Aorta (tissue), 5 donors: ENCODE measurements at regions not wholly inside any gene's neighbourhood (a gene's known extent, or its start where the extent isn't known, plus 50 kb on each side); places are given as distances from the start of the nearest gene placed in this dataset.

Experiments used
- ATAC-seq: fragments of 200-7000 bp; cut with Tn5 transposase; one replicate; pipeline ENCODE4 v1.9.1; 2022; ENCODE audit warnings: moderate library complexity; ENCODE audit not compliant: low FRiP score
- DNase-seq, 2 donors: peaks; one replicate each; pipeline ENCODE4 v3.0.0-alpha.2; 2020
- H3K27ac ChIP-seq, 2 donors: one replicate each; pipeline ENCODE4 v1.5.1; 2013; ENCODE audit warnings: low read length in 2 of 2, mild to moderate bottlenecking in 2 of 2, moderate library complexity in 2 of 2, control low read depth in 1 of 2, inconsistent platforms in 1 of 2, low read depth in 1 of 2
- H3K27me3 ChIP-seq, 2 donors: one replicate each; pipeline ENCODE4 v1.6.1; 2013; ENCODE audit warnings: control low read depth in 1 of 2, low read length in 1 of 2, mild to moderate bottlenecking in 1 of 2, moderate library complexity in 1 of 2; ENCODE audit not compliant: insufficient read depth in 2 of 2, control insufficient read depth in 1 of 2
- H3K36me3 ChIP-seq, 2 donors: one replicate each; pipeline ENCODE4 v1.6.1; 2013; ENCODE audit warnings: control low read depth in 1 of 2, low read length in 1 of 2, mild to moderate bottlenecking in 1 of 2; ENCODE audit not compliant: insufficient read depth in 2 of 2, control insufficient read depth in 1 of 2
- H3K4me1 ChIP-seq, 2 donors: one replicate each; pipeline ENCODE4 v1.6.1; 2013; ENCODE audit warnings: low read length in 2 of 2, control low read depth in 1 of 2, mild to moderate bottlenecking in 1 of 2, moderate library complexity in 1 of 2; ENCODE audit not compliant: insufficient read depth in 2 of 2, control insufficient read depth in 1 of 2
- H3K4me3 ChIP-seq, 2 donors: one replicate each; pipeline ENCODE4 v1.5.1; 2013; ENCODE audit warnings: low read length in 2 of 2, control low read depth in 1 of 2, mild to moderate bottlenecking in 1 of 2
- H3K9me3 ChIP-seq: one replicate; pipeline ENCODE4 v1.6.1; 2013; ENCODE audit warnings: mild to moderate bottlenecking, low read length; ENCODE audit not compliant: control insufficient read depth
- WGBS, 2 donors: extraction: QIAGEN DNeasy Blood & Tissue Kit; methylation state at CpG; one replicate each; pipeline ENCODE4 v1.1.7; 2013; 5-methylcytosine and 5-hydroxymethylcytosine counted together
- intact Hi-C, 2 donors: fragments of 100-400 bp; cut with DNase I; formaldehyde crosslinking; loops; one replicate each; pipeline versions ENCODE4 v1.14.2 to v1.15.0; 2022
- donor health status: healthy with polysubstance abuse.
- donor health status: Bipolar disorder and iron deficiency.
- donor health status: DM: no; HTN: no; CAD: no.
- donor health status: DM: no; HTN: no; CAD: no.
- donor health status: DM: yes; HTN: yes; CAD: no.

- no peaks in the 10 kb centered on the region for H3K4me1 ChIP-seq
- 91 to 93% methylated on average over 3 of the region's 3 CpGs for WGBS, 2 donors
- H3K36me3 ChIP-seq, result no peaks in the 10 kb centered on the region
- no peak overlapping the region for H3K27ac ChIP-seq
- no peaks in the 10 kb centered on the region for H3K9me3 ChIP-seq
- intact Hi-C loops, result no loop called here
- no peak for DNase-seq
- ATAC-seq, result no peak
- H3K27me3 ChIP-seq, result no peaks in the 10 kb centered on the region
- no peak overlapping the region for H3K4me3 ChIP-seq
These were observed 166.9 kb upstream of the BMPER start for GRCh38 chr7:33738260-33738935.

- Histone ChIP-seq H3K36me3 (no peaks in the 10 kb centered on the region), H3K27me3 (no peaks in the 10 kb centered on the region), H3K27ac (no peak overlapping the region), H3K4me3 (no peak overlapping the region), H3K9me3 (no peaks in the 10 kb centered on the region), H3K4me1 (no peaks in the 10 kb centered on the region)
- DNase-seq (no peak), ATAC-seq (no peak)
- intact Hi-C loops, result no loop called here
- 77 to 85% methylated on average over 4 of the region's 4 CpGs for WGBS, 2 donors
These were observed 166.1 kb upstream of the BMPER start for GRCh38 chr7:33739286-33739685.

DNA sequence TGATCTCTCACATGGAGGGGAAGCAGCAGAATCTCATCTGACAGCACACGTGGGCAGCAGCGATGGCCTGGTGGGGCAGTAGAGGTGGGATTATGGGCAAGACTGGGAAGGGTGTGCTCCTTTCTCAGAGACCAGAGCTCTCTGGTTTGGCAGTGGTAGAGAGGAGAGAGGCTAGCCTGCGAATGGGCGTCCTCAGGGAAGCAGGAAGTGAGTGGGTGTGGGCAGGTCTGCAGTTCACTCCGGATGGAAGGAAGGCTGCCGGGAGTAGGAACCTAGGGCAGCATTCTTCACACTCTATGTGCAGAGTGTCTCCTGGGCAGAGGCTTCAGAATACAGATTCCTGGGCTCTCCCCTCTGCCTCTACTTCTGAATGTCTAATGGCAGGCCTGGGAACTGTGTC, 162.8 kb upstream of the BMPER start:
- ATAC-seq, result no peak

DNA sequence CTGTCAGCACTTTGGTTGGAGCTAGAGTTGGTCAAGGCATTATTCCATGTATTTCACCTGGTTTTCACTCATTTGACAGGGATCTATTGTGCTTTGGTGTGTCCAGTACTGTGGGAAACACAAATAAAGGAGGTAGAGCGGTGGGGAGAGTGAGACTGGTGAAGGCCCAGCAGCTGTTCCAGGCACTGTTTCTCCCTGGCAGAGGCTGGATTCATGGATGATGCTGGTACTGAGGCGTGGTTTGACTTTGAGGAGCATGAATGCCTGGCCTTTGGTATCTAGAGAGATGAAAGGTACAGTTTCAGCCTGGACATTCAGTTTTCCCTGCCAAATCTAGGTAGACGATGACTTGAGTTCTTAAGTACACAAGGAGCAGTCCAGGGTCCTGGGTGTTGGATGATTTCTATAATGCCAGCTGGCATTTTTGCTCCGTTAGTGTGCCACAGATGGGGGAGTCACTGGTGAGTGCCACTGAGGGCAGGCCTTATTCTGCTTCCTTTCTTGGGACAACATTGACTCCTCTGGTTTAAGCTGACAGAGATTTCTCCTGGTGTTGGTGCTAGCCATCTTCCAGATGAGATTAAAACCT, 162.2 kb upstream of the BMPER start:
- intact Hi-C loops, result loop anchor here (10.0 kb wide), 1 partner anchor 498 kb away; no protein-coding TSS in a partner anchor
- H3K27ac ChIP-seq, result no peak overlapping the region
- no peak for ATAC-seq
- DNase-seq, result no peak
- H3K36me3 ChIP-seq, result no peaks in the 10 kb centered on the region
- no peak overlapping the region for H3K4me3 ChIP-seq
- H3K9me3 ChIP-seq, result no peaks in the 10 kb centered on the region
- H3K27me3 ChIP-seq, result no peaks in the 10 kb centered on the region
- 89 to 92% methylated on average over 4 of the region's 4 CpGs for WGBS, 2 donors
- no peaks in the 10 kb centered on the region for H3K4me1 ChIP-seq

More for the DNA sequence above, 162.8 kb upstream of the BMPER start:
- intact Hi-C loops, result loop anchor here (10.0 kb wide), 1 partner anchor 498 kb away; no protein-coding TSS in a partner anchor
- Histone ChIP-seq H3K4me1 (no peaks in the 10 kb centered on the region), H3K27me3 (no peaks in the 10 kb centered on the region), H3K4me3 (no peak overlapping the region), H3K9me3 (no peaks in the 10 kb centered on the region), H3K27ac (no peak overlapping the region), H3K36me3 (no peaks in the 10 kb centered on the region)
- DNase-seq, result no peak
- 81 to 85% methylated on average over 6 of the region's 6 CpGs for WGBS, 2 donors

DNA sequence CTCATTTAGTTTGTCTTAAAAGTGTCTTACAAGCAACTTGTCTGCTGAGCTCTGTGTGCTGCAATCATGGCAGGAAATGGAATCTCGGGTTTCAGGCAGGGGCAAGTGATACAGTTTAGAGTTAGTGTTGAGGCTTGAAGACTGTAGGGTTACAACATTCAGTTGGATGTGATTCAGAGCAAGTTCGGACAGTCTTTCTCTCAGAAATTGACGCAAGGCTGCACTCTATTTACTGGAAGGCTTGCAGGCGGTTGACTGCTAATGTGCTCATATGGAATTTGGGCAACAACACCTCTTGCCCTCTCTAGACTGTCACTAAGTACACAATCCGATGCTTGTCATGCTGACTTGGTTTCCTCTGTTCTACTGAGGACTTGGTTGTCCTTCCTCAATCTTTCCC, 161.7 kb upstream of the BMPER start:
- Histone ChIP-seq H3K4me1 (no peaks in the 10 kb centered on the region), H3K27ac (no peak overlapping the region), H3K4me3 (no peak overlapping the region), H3K9me3 (no peaks in the 10 kb centered on the region), H3K36me3 (no peaks in the 10 kb centered on the region), H3K27me3 (no peaks in the 10 kb centered on the region)
- no peak for DNase-seq
- no peak for ATAC-seq
- intact Hi-C loops, result loop anchor here (10.0 kb wide), 1 partner anchor 499 kb away; no protein-coding TSS in a partner anchor
- 90 to 93% methylated on average over 5 of the region's 5 CpGs for WGBS, 2 donors

DNA sequence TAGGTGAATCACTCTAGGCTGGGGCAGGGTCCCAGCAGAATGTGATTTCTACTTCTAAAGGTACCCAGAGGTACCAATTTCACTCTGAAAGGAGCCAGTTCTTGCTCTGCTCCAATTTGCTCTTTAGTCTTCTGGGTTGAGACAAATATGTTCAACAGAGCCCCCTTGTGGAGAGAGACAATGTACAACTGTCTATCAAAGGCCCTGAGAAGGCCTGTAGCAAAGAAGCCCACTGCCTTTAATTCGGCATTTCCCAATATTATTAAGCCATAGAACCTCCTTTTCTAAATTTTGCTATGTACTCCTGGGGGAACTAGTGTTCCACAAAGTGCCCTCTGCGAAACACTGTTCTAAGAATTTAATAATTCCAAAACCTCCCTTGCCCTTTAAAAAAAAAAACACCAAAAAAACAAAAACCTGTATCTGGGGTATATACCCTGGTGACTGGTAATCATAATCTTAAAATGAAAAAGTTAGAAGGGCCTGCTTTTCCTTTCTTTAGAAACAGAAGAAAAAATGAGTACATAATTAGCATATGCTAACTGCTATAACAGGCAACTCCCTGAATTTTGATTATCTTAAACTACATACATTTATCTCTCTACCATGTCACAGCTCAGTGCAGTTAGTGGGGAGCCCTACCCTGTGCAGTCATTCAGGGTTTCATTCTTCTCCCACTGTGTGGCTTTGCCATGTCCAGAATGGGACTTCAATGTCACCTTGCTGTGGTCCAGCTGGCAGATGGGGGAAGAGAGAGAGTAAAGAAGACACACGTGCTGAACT, 160.9 kb upstream of the BMPER start:
- Histone ChIP-seq H3K27ac (no peak overlapping the region), H3K36me3 (no peaks in the 10 kb centered on the region), H3K27me3 (no peaks in the 10 kb centered on the region), H3K4me1 (no peaks in the 10 kb centered on the region), H3K4me3 (no peak overlapping the region), H3K9me3 (no peaks in the 10 kb centered on the region)
- no peak for ATAC-seq
- intact Hi-C loops, result loop anchor here (10.0 kb wide), 1 partner anchor 500 kb away; no protein-coding TSS in a partner anchor
- WGBS, 2 donors, result 90 to 96% methylated on average over 3 of the region's 3 CpGs
- no peak for DNase-seq

DNA sequence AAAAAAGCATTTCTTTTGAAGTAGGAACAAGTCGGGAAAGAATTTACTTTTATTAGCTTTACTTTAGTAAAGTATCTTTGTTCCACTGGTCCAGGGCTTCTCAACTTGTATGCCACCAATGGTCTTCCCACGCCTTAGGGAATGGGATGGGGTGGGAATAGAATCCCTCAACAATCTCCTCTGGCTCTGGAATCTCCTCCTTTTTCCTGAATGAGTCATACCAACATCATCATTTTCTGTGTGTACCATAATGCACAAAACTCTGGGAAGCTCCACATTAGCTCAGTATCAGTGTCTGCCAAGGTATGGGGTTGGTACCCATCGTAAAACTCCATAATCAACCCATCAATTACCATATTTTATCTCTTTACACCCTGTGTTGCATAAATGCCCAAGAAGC, 159.4 kb upstream of the BMPER start:
- 79 to 94% methylated on average over 3 of the region's 3 CpGs for WGBS, 2 donors

DNA sequence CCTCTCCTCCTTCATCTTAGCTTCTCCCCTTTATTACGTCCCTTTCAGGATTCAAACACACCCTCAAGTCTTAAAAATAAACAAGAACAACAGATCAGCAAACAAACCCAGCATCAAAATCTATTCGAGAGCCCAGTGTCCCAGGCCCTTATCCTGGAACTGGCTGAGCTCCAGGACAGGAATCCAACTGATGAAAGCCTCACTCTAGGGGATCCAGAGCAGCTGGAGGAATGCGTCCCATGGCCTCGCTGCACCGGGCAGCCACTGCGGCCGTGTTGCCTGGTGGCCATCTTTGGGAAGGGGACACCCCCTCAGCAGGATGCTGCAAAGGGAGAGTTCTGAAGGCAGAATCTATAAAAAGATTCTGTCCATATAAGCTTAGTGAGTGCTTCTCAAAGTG, 156.5 kb upstream of the BMPER start:
- intact Hi-C loops, result loop anchor here (10.0 kb wide), 1 partner anchor 504 kb away; no protein-coding TSS in a partner anchor
- H3K27me3 ChIP-seq, result no peaks in the 10 kb centered on the region
- H3K9me3 ChIP-seq, result no peaks in the 10 kb centered on the region
- H3K27ac ChIP-seq, result no peak overlapping the region
- WGBS, 2 donors, result 69 to 70% methylated on average over 7 of the region's 7 CpGs
- DNase-seq (no peak), ATAC-seq (no peak)
- H3K36me3 ChIP-seq, result no peaks in the 10 kb centered on the region
- no peaks in the 10 kb centered on the region for H3K4me1 ChIP-seq
- no peak overlapping the region for H3K4me3 ChIP-seq

More for the DNA sequence above, 159.4 kb upstream of the BMPER start:
- DNase-seq, result no peak
- Histone ChIP-seq H3K27ac (no peak overlapping the region), H3K4me1 (no peaks in the 10 kb centered on the region), H3K27me3 (no peaks in the 10 kb centered on the region), H3K9me3 (no peaks in the 10 kb centered on the region), H3K4me3 (no peak overlapping the region), H3K36me3 (no peaks in the 10 kb centered on the region)
- intact Hi-C loops, result loop anchor here (10.0 kb wide), 1 partner anchor 501 kb away; no protein-coding TSS in a partner anchor
- no peak for ATAC-seq
